Gastroesophageal sphincter (tissue), 4 donors: ENCODE measurements at regions not wholly inside any gene's neighbourhood (a gene's known extent, or its start where the extent isn't known, plus 50 kb on each side); places are given as distances from the start of the nearest gene placed in this dataset.

Source experiments
- ATAC-seq: fragments of 150-250 bp; one replicate; pipeline ENCODE4 v1.9.1; 2016; ENCODE audit warnings: mild to moderate bottlenecking, moderate library complexity
- H3K27ac ChIP-seq, 4 donors: fragments of 200-600 bp; sonication (generic) in 3 of 4; 1 replicate in 3 of 4; 2 replicates in 1 of 4; pipeline ENCODE4 v1.5.1; 2016 to 2019
- H3K27me3 ChIP-seq: fragments of 200-600 bp; sonication (generic); one replicate; pipeline ENCODE4 v1.5.1; 2019
- H3K36me3 ChIP-seq, 2 donors: fragments of 200-600 bp; sonication (generic); one replicate each; pipeline ENCODE4 v1.5.1; 2019; ENCODE audit warnings: control low read depth in 1 of 2
- H3K4me1 ChIP-seq, 3 donors: fragments of 200-600 bp; sonication (generic); 1 replicate in 2 of 3; 2 replicates in 1 of 3; pipeline ENCODE4 v1.5.1; 2016 to 2019; ENCODE audit warnings: control low read depth in 2 of 3
- H3K4me3 ChIP-seq, 2 donors: fragments of 200-600 bp; sonication (generic); one replicate each; pipeline ENCODE4 v1.5.1; 2019; ENCODE audit warnings: mild to moderate bottlenecking in 1 of 2, moderate library complexity in 1 of 2
- H3K9me3 ChIP-seq, 3 donors: fragments of 200-600 bp; sonication (generic); one replicate each; pipeline ENCODE4 v1.5.1; 2017 to 2019; ENCODE audit warnings: control low read depth in 2 of 3
- EP300 ChIP-seq: sonication (generic); formaldehyde crosslinking; IDR thresholded peaks from one replicate; pipeline ENCODE4 v1.6.1; 2017; ENCODE audit warnings: antibody characterized with exemption, mild to moderate bottlenecking
- POLR2A ChIP-seq, 2 donors: fragments of 450-650 bp; IDR thresholded peaks; one replicate each; pipeline ENCODE4 v1.6.1; 2017; ENCODE audit warnings: antibody characterized with exemption in 2 of 2, mild to moderate bottlenecking in 2 of 2, moderate library complexity in 1 of 2
- POLR2AphosphoS5 ChIP-seq: sonication (generic); formaldehyde crosslinking; IDR thresholded peaks from one replicate; pipeline ENCODE4 v1.6.1; 2017; ENCODE audit warnings: antibody characterized with exemption
- WGBS, 2 donors: methylation state at CpG; one replicate each; pipeline ENCODE4 v1.1.5; 2018; ENCODE audit warnings: low coverage in 1 of 2; 5-methylcytosine and 5-hydroxymethylcytosine counted together
- TF ChIP-seq, protein P1 (sequence below), 4 experiments: fragments of 200-600 bp in 2 of 4; fragments of 450-650 bp in 2 of 4; sonication (generic) in 1 of 4; IDR thresholded peaks; one replicate each; pipeline ENCODE4 v1.5.1; 2017 to 2019; ENCODE audit warnings: antibody characterized with exemption in 4 of 4, mild to moderate bottlenecking in 2 of 4, moderate library complexity in 2 of 4

DNA sequence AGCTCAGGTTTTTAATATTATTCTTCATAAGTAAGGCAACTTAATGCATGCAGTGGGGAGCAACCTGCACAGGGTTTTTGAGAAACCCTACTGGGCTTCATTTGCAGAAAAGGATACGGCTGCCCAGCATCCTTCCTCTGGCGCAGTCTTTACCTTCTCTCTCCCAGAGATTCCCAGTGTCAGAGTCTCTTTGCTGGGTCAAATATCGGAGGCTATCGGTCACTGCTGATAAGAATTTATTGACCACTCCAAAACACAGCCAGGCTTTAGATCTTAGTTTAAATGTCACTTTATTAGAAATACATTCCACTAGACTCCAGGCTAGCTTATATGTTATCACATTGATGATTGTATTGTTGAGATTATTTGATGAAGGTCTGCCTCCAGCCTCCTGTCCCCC, 147.2 kb upstream of the CPSF6 start:
- no peaks in the 10 kb centered on the region for H3K4me1 ChIP-seq
- H3K4me3 ChIP-seq, result no peak overlapping the region
- no peaks in the 10 kb centered on the region for H3K36me3 ChIP-seq
- 83 to 97% methylated on average over 3 to 4 of the region's 4 CpGs for WGBS, 2 donors
- no peak for ATAC-seq
- TF ChIP-seq EP300 (no peak), POLR2AphosphoS5 (no peak), POLR2A (IDR thresholded peaks at IDR 0.05) (no peak)
- TF ChIP-seq, protein P1, sequence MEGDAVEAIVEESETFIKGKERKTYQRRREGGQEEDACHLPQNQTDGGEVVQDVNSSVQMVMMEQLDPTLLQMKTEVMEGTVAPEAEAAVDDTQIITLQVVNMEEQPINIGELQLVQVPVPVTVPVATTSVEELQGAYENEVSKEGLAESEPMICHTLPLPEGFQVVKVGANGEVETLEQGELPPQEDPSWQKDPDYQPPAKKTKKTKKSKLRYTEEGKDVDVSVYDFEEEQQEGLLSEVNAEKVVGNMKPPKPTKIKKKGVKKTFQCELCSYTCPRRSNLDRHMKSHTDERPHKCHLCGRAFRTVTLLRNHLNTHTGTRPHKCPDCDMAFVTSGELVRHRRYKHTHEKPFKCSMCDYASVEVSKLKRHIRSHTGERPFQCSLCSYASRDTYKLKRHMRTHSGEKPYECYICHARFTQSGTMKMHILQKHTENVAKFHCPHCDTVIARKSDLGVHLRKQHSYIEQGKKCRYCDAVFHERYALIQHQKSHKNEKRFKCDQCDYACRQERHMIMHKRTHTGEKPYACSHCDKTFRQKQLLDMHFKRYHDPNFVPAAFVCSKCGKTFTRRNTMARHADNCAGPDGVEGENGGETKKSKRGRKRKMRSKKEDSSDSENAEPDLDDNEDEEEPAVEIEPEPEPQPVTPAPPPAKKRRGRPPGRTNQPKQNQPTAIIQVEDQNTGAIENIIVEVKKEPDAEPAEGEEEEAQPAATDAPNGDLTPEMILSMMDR (IDR thresholded peaks at IDR 0.05), result no peak
- H3K27ac ChIP-seq, result no peak overlapping the region
- no peaks in the 10 kb centered on the region for H3K27me3 ChIP-seq
- H3K9me3 ChIP-seq, result no peaks in the 10 kb centered on the region

DNA sequence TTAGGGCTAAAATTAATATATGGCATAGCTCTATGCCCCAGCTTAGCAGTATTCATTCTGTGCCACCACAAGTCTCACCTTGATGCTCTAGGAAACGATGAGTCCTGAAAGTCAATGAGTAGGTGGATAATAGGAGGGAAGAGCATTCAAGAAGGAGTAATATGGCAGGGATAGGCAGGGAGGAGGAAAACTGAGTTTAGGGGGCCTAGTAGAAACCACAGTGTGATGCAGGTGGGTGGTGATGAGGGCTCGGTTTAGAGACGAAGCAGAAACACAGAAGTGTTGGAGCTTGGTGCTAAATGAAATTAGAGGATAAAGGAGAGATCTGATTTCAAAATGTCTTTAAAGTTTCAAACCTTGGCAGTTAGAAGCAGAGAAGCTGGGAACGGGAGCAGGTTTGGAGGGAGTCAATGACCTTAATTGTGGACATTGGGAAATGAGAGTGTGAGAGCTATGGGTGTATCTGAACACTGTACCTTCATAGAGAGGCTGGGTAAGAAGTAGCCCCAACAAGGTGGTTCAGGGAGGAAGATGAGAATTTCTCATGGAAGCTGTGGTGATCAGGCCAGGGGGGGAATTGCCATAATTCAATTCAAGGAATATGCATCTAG, 144.7 kb upstream of the CPSF6 start:
- no peak for ATAC-seq
- 50 to 59% methylated on average over 2 to 4 of the region's 4 CpGs for WGBS, 2 donors
- no peaks in the 10 kb centered on the region for H3K27me3 ChIP-seq
- H3K9me3 ChIP-seq, result no peaks in the 10 kb centered on the region
- no peak for TF ChIP-seq EP300
- no peak for TF ChIP-seq POLR2A (IDR thresholded peaks at IDR 0.05)
- TF ChIP-seq, protein P1 (IDR thresholded peaks at IDR 0.05), result no peak
- no peak for TF ChIP-seq POLR2AphosphoS5
- H3K4me1 ChIP-seq, result no peaks in the 10 kb centered on the region
- no peak overlapping the region for H3K4me3 ChIP-seq
- no peak overlapping the region for H3K27ac ChIP-seq
- H3K36me3 ChIP-seq, result no peaks in the 10 kb centered on the region

DNA sequence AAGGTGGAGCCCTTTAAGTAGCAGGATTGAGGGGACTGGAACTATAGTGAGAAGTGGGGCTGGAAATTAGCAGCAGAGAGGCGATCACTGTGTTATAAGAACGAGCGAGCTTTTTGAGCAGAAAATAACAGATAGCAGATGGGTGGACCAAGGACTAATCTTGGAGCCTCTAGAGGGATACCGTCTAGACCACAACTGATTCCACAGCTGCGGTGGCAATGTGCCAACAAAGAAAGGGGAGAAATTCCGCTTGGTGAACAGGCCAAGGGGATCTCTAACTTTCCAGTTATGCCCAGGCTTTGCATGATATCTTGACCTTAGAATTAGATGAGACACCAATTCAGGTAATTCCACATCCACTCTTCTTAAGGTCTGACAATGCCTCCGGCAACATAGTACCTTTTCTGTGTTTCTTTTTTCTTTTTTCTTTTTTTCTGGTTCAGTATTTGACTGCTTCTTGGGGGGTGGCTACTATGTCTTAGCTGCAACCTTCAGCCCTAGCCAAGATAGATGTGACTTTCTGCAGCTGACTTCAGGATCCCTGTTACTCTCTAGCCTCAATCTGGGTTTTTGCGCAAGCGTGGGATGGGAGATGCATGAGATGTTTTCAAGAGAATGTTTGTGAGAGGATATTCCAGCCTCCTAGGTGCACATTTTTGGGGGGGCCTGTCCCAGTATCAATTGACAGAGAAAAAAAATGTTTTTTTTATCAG, 143.4 kb upstream of the CPSF6 start:
- TF ChIP-seq, protein P1 (IDR thresholded peaks at IDR 0.05), result no peak
- no peak for TF ChIP-seq EP300
- 56 to 76% methylated on average over 7 to 9 of the region's 9 CpGs for WGBS, 2 donors
- Histone ChIP-seq H3K27me3 (no peaks in the 10 kb centered on the region), H3K9me3 (no peaks in the 10 kb centered on the region), H3K36me3 (no peaks in the 10 kb centered on the region), H3K4me3 (no peak overlapping the region), H3K4me1 (no peaks in the 10 kb centered on the region), H3K27ac (no peak overlapping the region)
- ATAC-seq, result no peak

DNA sequence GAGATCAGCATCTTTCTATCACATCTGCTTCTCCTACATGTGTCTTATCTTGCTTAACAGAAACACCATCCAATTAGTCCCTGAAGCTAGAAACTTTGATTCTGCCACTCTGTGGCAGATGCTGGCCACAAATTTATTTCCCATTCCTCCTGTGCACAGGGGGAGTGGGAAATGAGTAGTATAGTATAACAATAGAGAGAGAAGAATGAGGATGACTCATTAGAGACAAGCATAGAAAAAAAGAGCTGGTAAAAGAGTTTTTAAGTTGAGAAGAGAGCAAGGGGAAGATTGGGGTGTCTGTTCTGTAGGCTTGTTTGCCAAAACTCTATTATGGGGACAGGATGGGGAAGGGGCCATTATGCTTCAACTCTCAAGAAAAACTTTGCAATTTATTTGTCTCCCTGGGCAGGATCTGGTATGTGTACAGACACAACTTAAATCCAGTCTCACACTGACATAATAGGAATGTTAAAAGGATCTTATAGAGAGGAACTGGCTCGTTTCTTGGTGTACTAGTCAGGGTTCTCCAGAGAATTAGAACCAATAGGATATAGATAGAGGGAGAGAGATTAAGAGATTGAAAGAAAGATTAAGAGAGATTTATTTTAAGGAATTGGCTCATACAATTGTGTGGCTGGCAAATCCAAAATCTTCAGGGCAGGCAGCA, 142.6 kb upstream of the CPSF6 start:
- no peak overlapping the region for H3K4me3 ChIP-seq
- H3K4me1 ChIP-seq, result no peaks in the 10 kb centered on the region
- TF ChIP-seq, protein P1 (IDR thresholded peaks at IDR 0.05), result no peak
- TF ChIP-seq EP300 (no peak), POLR2AphosphoS5 (no peak), POLR2A (IDR thresholded peaks at IDR 0.05) (no peak)
- 29 to 58% methylated on average over 1 of the region's 1 CpG for WGBS, 2 donors
- no peak overlapping the region for H3K27ac ChIP-seq
- ATAC-seq, result no peak
- no peaks in the 10 kb centered on the region for H3K9me3 ChIP-seq
- no peaks in the 10 kb centered on the region for H3K27me3 ChIP-seq
- no peaks in the 10 kb centered on the region for H3K36me3 ChIP-seq
